PC-3 (cell line): ENCODE measurements at regions not wholly inside any gene's neighbourhood (a gene's known extent, or its start where the extent isn't known, plus 50 kb on each side); places are given as distances from the start of the nearest gene placed in this dataset.

Experiments
- EZH2 ChIP-seq: fragments of 300-600 bp; sonication (generic); IDR thresholded peaks from one replicate; pipeline ENCODE4 v1.6.1; 2017; ENCODE audit warnings: antibody characterized with exemption, mild to moderate bottlenecking, low read length; ENCODE audit not compliant: unreplicated experiment
- EZH2phosphoT487 ChIP-seq: fragments of 300-600 bp; sonication (generic); IDR thresholded peaks from 2 replicates; pipeline ENCODE4 v1.6.1; 2018; ENCODE audit warnings: mild to moderate bottlenecking, antibody characterized with exemption, low read length, borderline replicate concordance
- TF ChIP-seq, protein P1 (sequence below): fragments of 300-600 bp; sonication (generic); conservative IDR thresholded peaks from 2 replicates; pipeline ENCODE4 v1.5.1; 2017; ENCODE audit warnings: antibody characterized with exemption, low read depth, mild to moderate bottlenecking, low read length

DNA sequence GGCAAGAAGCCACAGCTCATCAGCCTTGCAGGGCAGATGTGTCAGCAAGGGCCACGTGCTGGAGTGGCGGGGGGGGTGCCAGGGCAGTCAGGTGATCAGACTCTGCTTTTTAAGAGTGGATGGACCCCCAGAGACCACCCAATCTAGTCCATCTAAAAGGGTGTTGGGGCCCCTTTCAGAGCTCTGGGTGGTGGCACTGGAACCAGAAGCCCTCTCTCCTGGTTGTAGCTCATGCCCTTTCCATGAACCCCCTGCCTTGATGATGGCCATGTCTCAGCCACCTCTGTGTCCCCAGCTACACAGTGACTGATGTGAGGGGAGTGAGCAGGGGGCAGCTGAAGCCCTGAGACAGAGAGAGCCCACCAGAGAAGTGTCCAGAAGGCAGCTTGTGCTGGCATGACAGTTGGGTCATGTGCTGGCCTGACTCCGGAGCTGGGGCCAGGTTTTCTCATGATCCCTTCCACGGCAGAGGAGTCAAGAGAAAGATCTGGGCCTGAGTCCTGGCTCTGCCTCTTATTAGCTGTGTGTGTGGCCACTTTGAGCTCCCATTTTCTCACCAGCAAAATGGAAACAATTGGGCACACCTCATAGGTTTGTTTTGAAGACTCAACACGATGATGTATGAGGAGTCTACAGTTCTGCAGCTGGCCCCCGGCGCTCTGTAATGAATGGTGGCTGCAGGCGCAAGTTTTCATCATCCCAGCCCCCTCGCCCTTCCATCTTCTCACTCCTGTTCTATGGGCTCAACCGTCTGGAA lies 195.7 kb downstream of the ZFP36L2 start:
- TF ChIP-seq, protein P1, sequence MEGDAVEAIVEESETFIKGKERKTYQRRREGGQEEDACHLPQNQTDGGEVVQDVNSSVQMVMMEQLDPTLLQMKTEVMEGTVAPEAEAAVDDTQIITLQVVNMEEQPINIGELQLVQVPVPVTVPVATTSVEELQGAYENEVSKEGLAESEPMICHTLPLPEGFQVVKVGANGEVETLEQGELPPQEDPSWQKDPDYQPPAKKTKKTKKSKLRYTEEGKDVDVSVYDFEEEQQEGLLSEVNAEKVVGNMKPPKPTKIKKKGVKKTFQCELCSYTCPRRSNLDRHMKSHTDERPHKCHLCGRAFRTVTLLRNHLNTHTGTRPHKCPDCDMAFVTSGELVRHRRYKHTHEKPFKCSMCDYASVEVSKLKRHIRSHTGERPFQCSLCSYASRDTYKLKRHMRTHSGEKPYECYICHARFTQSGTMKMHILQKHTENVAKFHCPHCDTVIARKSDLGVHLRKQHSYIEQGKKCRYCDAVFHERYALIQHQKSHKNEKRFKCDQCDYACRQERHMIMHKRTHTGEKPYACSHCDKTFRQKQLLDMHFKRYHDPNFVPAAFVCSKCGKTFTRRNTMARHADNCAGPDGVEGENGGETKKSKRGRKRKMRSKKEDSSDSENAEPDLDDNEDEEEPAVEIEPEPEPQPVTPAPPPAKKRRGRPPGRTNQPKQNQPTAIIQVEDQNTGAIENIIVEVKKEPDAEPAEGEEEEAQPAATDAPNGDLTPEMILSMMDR = no peak
- no peak for TF ChIP-seq EZH2phosphoT487
- TF ChIP-seq EZH2 = no peak
